GM18867 (cell line): ENCODE measurements at regions not wholly inside any gene's neighbourhood (a gene's known extent, or its start where the extent isn't known, plus 50 kb on each side); places are given as distances from the start of the nearest gene placed in this dataset.

Source experiments
- ATAC-seq: cut with Tn5 transposase; IDR thresholded peaks from one replicate; pipeline ENCODE4 v1.9.1; 2021; ENCODE audit warnings: mild to moderate bottlenecking, moderate library complexity; ENCODE audit not compliant: unreplicated experiment

DNA sequence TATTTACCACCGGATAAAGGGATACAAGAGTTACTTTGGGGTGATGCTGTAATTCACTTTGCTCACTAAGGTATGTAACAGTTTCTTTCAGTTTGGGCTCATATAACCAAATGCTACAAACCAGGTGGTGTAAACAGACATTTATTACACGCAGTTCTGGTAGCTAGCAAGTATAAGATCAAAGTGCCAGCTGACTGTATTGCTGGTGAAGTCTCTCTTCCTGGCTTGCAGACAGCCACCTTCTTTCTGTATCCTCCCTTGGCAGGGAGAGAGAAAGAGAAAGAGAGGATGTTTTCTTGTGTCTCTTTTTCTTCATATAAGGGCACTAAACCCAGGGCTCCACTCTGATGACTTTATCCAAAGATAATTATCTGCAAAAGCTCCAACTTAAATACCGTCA, 552.5 kb upstream of the FTMT start:
- ATAC-seq, result no peak

- ATAC-seq, result no peak
Observed at GRCh38 chr5:121304838-121305237, 546.8 kb upstream of the FTMT start.

GRCh38 chr5:121313886-121314285, 537.8 kb upstream of the FTMT start:
- ATAC-seq, result no peak

DNA sequence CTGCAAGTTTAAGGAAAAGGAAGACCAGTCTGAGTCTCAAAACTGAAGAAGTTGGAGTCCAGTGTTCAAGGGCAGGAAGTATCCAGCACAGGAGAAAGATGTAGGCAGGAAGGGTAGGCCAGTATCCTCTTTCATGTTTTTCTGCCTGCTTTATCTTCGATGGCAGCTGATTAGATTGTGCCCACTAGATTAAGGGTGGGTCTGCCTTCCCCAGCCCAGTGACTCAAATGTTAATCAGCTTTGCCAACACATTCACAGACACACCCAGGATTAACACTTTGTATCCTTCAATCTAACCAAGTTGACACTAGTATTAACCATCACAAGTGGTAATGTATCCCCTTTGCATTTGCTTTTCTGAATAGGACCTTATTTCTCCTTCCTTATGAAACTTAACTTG, 535.9 kb upstream of the FTMT start:
- ATAC-seq, result no peak

DNA sequence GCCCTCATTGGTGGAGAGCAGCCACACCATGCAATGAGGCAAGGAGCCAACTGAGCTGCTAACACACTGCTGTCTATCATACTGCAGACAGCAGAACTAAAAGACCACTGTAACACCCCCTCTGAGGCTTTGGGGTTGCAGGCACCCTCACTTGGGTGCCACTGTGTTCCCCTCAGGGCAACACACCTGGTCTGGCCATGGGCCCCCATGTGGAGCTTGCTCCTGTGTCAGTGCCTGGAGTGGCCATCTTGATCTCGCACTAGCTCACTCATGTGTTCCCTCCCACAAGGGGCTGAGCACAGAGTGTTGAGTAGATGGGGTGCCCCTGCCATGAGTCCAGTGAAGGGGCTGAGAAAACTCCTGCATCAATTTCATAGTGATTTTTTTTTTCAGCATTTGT, 532.4 kb upstream of the FTMT start:
- no peak for ATAC-seq

DNA sequence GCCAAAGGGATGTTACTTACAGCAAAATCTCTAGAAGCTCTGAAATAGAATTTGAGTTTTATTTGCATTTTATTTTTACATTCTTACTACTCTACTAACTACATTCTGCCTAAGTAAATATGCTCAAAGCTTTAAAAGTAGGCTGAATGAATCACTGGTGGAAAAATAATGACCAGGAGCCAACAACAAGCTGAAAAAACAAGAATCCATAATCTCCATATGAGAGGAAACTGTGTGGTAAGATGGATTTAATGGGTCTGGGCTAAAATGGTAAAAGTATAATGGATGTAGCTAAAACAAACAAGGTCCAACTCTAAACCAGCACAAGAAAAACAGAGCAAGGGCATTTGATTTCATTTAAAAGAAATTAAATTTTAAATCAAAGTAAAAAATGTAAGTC, 525.8 kb upstream of the FTMT start:
- ATAC-seq, result no peak

GRCh38 chr5:121350181-121350930, 501.3 kb upstream of the FTMT start:
- no peak for ATAC-seq

DNA sequence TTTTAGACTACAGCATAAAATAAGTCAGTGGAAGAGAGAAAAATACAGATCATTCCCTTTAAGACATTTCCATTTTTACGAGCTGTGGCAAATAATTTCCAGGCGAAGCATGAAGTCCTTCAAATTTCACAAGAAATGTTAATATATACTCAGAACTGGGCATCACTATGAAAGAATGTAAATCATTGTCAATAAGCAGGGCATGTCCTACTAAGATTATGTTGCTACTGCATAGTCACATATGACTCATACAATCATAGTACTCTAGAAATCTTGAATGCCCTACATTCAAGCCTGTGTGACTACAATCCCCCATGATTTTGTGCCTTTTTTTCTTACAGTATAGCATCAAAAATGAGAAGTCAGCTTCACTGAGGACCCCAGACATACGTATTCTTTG, 485.2 kb upstream of the FTMT start:
- ATAC-seq, result no peak

GRCh38 chr5:121373371-121373770, 478.3 kb upstream of the FTMT start:
- ATAC-seq, result no peak

- no peak for ATAC-seq
Observed at GRCh38 chr5:121377461-121377860, 474.2 kb upstream of the FTMT start.

GRCh38 chr5:121378046-121378445, 473.6 kb upstream of the FTMT start:
- ATAC-seq, result no peak

DNA sequence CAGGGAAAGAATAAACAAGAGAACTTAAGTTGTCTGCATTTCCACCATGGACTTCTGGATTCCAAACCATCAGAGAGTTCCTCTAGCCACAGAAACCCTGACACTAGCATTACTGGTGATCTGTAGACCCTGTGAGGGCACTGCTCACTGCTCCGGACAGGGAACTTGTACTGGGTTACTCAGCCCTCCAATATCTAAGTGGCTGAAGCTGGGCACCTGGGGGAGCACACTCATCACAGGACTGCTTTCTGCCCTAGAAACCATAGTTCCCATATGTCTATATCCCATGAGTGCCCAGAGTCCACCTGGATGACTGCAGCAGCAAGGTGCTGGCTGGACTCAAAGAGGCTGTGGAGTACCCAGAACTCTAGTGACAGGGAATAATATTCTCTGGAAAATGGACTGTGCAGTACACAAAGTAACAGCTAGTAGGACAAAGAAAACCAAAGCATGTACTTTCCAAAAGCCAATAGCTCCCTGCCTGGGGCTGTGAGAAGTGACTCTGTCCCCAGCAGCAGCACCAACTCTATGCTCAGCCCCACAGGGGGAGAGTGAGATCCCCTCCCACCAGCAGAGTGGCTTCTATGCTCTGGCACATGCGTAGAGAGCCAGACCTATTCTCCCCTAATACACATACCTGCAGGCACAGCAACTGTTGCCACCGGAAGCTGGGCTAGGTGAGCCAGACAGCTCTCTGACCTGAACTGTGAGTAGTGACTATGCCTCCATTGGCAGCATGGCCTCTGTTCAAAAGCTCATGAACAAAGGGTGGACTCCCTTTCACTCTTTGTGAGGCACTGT, 472.9 kb upstream of the FTMT start:
- ATAC-seq, result no peak

DNA sequence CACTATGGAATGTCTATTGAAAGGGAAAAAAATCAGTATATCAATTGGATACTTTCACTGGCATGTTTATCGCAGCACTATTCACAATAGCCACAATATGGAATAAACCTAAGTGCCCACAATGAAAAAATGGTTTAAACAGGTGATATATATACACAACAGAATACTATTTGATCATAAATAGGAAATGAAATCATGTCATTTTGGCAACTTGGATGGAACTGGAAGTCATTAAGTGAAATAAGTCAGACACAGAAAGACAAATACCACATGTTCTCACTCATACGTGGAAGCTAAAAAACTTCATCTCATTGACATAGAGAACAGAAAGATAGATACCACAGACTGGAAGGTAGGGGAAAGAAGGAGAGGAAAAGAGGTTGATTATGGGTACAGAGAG, 471.6 kb upstream of the FTMT start:
- ATAC-seq, result no peak

DNA sequence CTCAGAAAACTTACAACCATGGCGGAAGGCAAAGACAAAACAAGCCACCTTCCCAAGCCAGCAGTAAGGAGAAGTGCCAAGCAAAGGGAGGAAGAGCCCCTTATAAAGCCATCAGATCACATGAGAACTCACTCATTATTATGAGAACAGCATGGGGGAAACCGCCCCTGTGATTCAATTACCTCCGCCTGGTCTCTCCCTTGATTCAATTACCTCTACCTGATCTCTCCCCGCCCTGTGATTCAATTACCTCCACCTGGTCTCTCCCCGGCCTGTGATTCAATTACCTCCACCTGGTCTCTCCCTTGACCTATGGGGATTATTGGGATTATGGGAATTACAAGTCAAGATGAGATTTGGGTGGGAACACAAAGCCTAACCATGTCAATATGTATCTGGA, 467.3 kb upstream of the FTMT start:
- no peak for ATAC-seq

GRCh38 chr5:121386334-121386733, 465.3 kb upstream of the FTMT start:
- ATAC-seq, result no peak

DNA sequence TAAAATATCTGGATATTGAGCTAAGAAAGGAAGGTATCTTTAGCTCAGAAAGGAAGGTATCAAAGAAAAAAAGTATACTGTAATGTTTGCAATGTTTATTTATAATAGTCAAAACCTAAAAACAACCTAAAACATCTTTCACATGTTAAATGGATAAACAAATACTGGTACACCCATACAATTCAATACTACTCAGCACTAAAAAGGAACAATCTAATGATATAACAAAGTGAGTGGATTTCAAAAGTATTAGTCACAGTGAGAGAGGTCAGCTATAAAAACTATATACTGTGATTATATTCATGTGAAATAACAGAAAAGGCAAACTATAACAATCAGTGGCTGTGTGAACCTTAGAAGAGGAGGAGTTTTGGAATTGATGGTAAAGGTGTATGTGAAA, 455.0 kb upstream of the FTMT start:
- no peak for ATAC-seq

DNA sequence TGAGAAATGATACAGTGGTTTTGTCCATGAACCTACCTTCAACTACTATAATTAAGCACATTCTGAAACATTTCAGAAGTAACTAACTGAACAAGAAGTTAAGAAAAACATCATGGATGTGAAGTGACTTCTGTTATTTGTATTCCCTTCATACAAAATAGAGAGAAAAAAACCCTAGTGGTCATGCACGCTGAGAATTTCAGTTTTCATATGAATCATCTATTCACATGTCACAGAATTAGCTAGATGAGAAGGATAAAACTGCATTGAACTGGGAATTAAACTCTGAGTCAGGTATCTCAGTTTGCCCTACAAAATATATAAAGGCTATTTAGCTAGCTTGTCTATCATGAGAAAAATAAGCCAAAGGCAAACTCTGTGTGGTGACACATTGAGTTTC, 451.8 kb upstream of the FTMT start:
- ATAC-seq, result no peak

DNA sequence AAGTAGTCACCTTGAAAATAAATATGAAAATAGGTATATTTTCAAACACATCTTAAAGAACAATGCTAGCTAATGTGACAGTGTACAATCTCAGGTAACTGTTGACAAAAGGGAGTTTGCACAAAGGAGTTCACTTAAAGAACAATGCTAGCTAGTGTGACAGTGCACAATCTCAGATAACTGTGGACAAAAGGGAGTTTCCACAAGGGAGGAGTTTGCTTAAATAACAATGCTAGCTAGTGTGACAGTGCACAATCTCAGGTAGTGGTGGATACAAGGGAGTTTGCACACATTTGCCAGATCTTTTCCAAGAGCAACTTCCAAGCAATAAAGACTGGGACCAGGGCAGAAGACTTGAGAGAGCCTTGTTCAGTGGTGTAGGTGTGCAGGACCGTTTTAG, 442.9 kb upstream of the FTMT start:
- ATAC-seq, result no peak

DNA sequence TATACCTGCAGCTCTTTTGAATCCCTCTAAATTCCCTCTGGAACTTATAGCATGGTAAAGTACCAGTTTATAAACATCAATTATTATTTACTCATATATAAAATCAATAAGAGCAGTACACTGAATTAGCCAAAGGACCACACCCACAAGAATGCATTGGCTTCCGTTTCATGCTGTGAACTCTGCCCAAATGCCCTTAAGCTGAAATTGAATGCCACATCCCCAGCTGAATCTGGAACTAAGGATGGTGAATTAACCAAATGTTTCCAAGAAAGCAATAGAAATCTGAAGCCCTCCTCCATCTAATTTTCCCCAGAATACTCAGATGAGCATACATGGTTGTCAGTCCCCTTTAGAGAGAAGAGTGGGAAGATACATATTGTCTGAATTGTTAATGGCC, 436.4 kb upstream of the FTMT start:
- ATAC-seq, result no peak

DNA sequence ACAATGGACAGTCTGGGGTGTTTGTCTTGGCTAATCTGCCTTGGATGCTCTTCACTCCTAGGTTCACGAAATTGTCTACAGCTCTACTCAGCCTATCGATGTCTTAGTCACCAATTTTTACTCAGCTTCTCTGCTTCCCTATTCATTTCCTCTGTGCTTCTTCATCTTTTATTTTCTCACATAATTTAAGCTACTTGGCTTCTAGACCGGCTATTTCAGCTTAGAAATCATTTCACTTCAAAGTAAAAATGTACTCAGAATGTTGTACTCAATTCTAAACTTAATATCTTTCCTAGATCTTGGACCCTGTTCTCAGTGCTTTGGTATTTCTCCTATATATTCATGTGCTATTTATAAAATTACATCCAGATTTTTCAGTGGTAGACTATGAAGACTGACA, 430.0 kb upstream of the FTMT start:
- no peak for ATAC-seq

GRCh38 chr5:121424976-121425375, 426.7 kb upstream of the FTMT start:
- ATAC-seq, result no peak

- no peak for ATAC-seq
Observed at GRCh38 chr5:121426153-121426552, 425.5 kb upstream of the FTMT start.

- ATAC-seq, result no peak
Observed at GRCh38 chr5:121429761-121430160, 421.9 kb upstream of the FTMT start.
